Endothelial cell of umbilical vein (primary cell): ENCODE measurements at regions not wholly inside any gene's neighbourhood (a gene's known extent, or its start where the extent isn't known, plus 50 kb on each side); places are given as distances from the start of the nearest gene placed in this dataset.

ENCODE experiments used
- BruUV-seq: library from RNA; stranded (reverse); fragments of 400-500 nt; replicated peaks from 2 replicates; lab custom pipeline; 2021; lab: Mats Ljungman, UMichigan
- CTCF ChIA-PET: fragments of 300-600, 350-600 bp; sonication (Branson Sonifier 250); formaldehyde crosslinking; loops from one replicate; lab custom pipeline; 2021; ENCODE audit warnings: antibody characterized with exemption, inconsistent platforms; lab: Charles Lee
- POLR2A ChIA-PET: fragments of 300-600, 350-600 bp; sonication (Branson Sonifier 250); formaldehyde crosslinking; loops from one replicate; lab custom pipeline; 2021; ENCODE audit warnings: antibody characterized with exemption, inconsistent platforms; lab: Charles Lee
- DNase-seq: peaks from one replicate; pipeline ENCODE4 v3.0.0-alpha.2; 2011; ENCODE audit warnings: low read depth, low spot score
- FAIRE-seq: peaks from 2 replicates; lab custom pipeline; 2011; peaks lifted over from hg19 to GRCh38; lab: Jason Lieb, UNC
- H2AFZ ChIP-seq: 2 replicates; pipeline ENCODE4 v1.6.0; 2012; ENCODE audit warnings: low read depth, low read length, control low read depth, inconsistent platforms
- H3K27ac ChIP-seq: 2 replicates; pipeline ENCODE4 v1.5.1; 2011; ENCODE audit warnings: low read depth, mild to moderate bottlenecking, control low read depth, low read length, moderate library complexity; ENCODE audit not compliant: insufficient read depth
- H3K27me3 ChIP-seq, 2 experiments: 2 replicates each; pipeline versions ENCODE4 v1.6.0 to v1.6.1; 2011; ENCODE audit warnings: low read length in 2 of 2, mixed read lengths in 1 of 2; ENCODE audit not compliant: control insufficient read depth in 2 of 2, insufficient read depth in 2 of 2
- H3K36me3 ChIP-seq, 2 experiments: 2 replicates in 1 of 2; 3 replicates in 1 of 2; pipeline ENCODE4 v1.5.1; 2011; ENCODE audit warnings: low read length in 2 of 2, mild to moderate bottlenecking in 1 of 2, moderate library complexity in 1 of 2; ENCODE audit not compliant: control insufficient read depth in 2 of 2, insufficient read depth in 2 of 2; ENCODE audit errors: extremely low read depth in 1 of 2
- H3K4me1 ChIP-seq: 3 replicates; pipeline ENCODE4 v1.5.1; 2011; ENCODE audit warnings: mild to moderate bottlenecking, low read length; ENCODE audit not compliant: control insufficient read depth, insufficient read depth; ENCODE audit errors: extremely low read depth
- H3K4me2 ChIP-seq: 2 replicates; pipeline ENCODE4 v1.6.1; 2011; ENCODE audit warnings: low read length, control low read depth, mixed read lengths; ENCODE audit not compliant: insufficient read depth
- H3K4me3 ChIP-seq, 3 experiments: fragments of 200-600 bp in 1 of 3; sonication (generic), shearing (Covaris generic) in 1 of 3; replicated peaks in 1 of 3; 2 replicates each; pipeline ENCODE4 v1.5.1; 2011 to 2016; ENCODE audit warnings: control low read depth in 3 of 3, low read length in 3 of 3, mild to moderate bottlenecking in 2 of 3, inconsistent platforms in 1 of 3, low read depth in 1 of 3, moderate library complexity in 1 of 3; ENCODE audit not compliant: insufficient read depth in 1 of 3
- H3K79me2 ChIP-seq: 2 replicates; pipeline ENCODE4 v1.6.0; 2012; ENCODE audit warnings: low read length, inconsistent platforms; ENCODE audit not compliant: control insufficient read depth, insufficient read depth
- H3K9ac ChIP-seq: replicated peaks from 2 replicates; pipeline ENCODE3; 2011; ENCODE audit warnings: low read length, control low read depth; ENCODE audit not compliant: insufficient read depth; ENCODE audit errors: extremely low read depth
- H3K9me1 ChIP-seq: replicated peaks from 3 replicates; pipeline ENCODE4 v1.6.0; 2011; ENCODE audit warnings: mild to moderate bottlenecking, low read length; ENCODE audit not compliant: control insufficient read depth, insufficient read depth; ENCODE audit errors: extremely low read depth
- H3K9me3 ChIP-seq: replicated peaks from 2 replicates; pipeline ENCODE4 v1.5.1; 2012; ENCODE audit warnings: low read length, inconsistent platforms; ENCODE audit not compliant: control insufficient read depth, insufficient read depth
- H4K20me1 ChIP-seq: replicated peaks from 2 replicates; pipeline ENCODE3; 2011; ENCODE audit warnings: mild to moderate bottlenecking, low read length; ENCODE audit not compliant: control insufficient read depth, insufficient read depth; ENCODE audit errors: extremely low read depth
- GATA2 ChIP-seq: IDR thresholded peaks from 2 replicates; pipeline ENCODE4 v1.7.0; 2011; ENCODE audit warnings: low read depth, mild to moderate bottlenecking, moderate library complexity, mixed read lengths, low read length; ENCODE audit not compliant: insufficient read length, insufficient read depth
- MYC ChIP-seq: IDR thresholded peaks from one replicate; pipeline ENCODE4 v1.6.1; 2011; ENCODE audit warnings: mild to moderate bottlenecking, low read depth, low read length
- POLR2A ChIP-seq: IDR thresholded peaks from 2 replicates; pipeline ENCODE4 v1.6.1; 2012; ENCODE audit warnings: low read depth, mild to moderate bottlenecking, control low read depth, low read length
- POLR2AphosphoS5 ChIP-seq: IDR thresholded peaks from 2 replicates; pipeline ENCODE4 v1.6.1; 2012; ENCODE audit warnings: low read depth, mild to moderate bottlenecking, control low read depth, low read length, moderate library complexity; ENCODE audit not compliant: insufficient read depth
- dilution Hi-C: fragments of 300-500 bp; cut with MboI; formaldehyde crosslinking; loops from one replicate; pipeline ENCODE4 v1.15.0; 2019; ENCODE audit warnings: low sequenced_read_pairs; ENCODE audit not compliant: extremely low pct_ligation_motif_present
- intact Hi-C: fragments of 100-400 bp; cut with micrococcal nuclease; formaldehyde crosslinking; loops from one replicate; pipeline ENCODE4 v1.10.0; 2022
- TF ChIP-seq, protein P1 (sequence below): IDR thresholded peaks from 2 replicates; pipeline ENCODE4 v1.6.1; 2011; ENCODE audit not compliant: insufficient read depth, insufficient read length

DNA sequence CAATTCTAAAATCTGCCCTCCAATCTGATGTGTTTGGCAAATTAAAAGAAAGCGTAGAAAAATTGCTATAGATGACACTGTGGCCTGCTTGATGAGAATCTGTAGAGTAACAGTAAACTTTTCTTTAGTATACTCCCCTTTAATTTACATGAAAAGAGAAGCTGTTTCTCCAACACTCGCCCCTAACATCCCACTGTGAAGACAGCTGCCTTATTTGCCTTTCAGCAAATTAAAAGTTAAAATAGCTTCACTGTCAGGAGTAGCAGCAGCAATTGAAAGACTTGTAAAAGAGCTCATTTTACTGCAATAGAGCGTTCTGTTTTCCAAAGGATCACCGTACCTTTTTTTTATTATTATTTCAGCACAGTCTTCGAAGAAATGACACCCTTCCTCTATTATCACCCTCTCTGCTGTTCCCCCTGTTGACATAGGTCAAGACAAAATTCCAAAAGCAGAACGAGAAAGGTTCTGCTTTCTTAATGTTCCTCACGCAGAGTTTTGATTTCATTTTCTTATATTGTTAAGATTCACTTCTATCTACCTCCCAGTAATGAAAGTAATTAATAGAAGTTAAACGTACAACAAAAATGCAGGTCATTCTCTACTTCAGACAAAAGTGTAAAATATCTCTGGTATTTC lies 153.5 kb upstream of the USP15 start:
- dilution Hi-C loops: no loop called here
- CTCF ChIA-PET: interaction anchor here (1.1 kb wide), 1 partner anchor 19 kb away, joined by 3 read pairs; no protein-coding TSS in a partner anchor

DNA sequence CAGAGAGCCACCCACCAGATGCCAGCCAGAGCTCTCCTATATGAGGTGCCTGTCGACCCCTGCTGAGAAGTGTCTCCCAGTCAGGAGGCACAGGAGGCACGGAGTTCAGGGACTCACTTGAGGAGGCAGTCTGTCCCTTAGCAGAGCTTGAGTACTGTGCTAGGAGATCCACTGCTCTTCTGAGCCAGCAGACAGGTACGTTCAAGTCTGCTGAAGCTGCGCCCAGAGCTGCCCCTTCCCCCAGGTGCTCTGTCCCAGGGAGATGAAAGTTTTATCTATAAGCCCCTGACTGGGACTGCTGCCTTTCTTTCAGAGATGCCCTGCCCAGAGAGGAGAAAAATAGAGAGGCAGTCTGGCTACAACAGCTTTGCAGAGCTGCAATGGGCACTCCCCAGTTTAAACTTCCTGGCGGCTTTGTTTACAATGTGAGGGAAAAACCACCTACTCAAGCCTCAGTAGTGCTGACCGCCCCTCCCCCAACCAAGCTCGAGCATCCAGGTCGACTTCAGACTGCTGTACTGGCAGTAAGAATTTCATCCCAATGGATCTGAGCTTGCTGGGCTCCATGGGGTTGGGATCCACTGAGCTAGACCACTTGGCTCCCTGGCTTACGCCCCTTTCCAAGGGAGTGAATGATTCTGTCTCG lies 146.7 kb upstream of the USP15 start:
- no peak overlapping the region for H3K4me2 ChIP-seq
- H2AFZ ChIP-seq: no peak overlapping the region
- H3K9ac ChIP-seq: no peak overlapping the region
- DNase-seq (no peak), FAIRE-seq (no peak)
- ChIA-PET POLR2A (no interaction called here), CTCF (no interaction called here)
- H3K4me1 ChIP-seq: no peaks in the 10 kb centered on the region
- TF ChIP-seq POLR2AphosphoS5: no peak
- TF ChIP-seq, protein P1, sequence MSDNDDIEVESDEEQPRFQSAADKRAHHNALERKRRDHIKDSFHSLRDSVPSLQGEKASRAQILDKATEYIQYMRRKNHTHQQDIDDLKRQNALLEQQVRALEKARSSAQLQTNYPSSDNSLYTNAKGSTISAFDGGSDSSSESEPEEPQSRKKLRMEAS: no peak
- no peak for TF ChIP-seq GATA2
- TF ChIP-seq MYC: no peak
- no peak for TF ChIP-seq POLR2A
- H3K4me3 ChIP-seq: no peak overlapping the region
- no peaks in the 10 kb centered on the region for H3K36me3 ChIP-seq
- dilution Hi-C loops (no loop called here), intact Hi-C loops (no loop called here)
- BruUV-seq: no TSS peak
- peaks cover 0 to 2% of the 10 kb centered on the region in 2 experiments for H3K27me3 ChIP-seq
- no peaks in the 10 kb centered on the region for H3K79me2 ChIP-seq
- H3K9me3 ChIP-seq: no peaks in the 10 kb centered on the region
- H3K9me1 ChIP-seq: no peaks in the 10 kb centered on the region
- H4K20me1 ChIP-seq: no peaks in the 10 kb centered on the region
- H3K27ac ChIP-seq: no peak overlapping the region

More for the DNA sequence above, 153.5 kb upstream of the USP15 start:
- Histone ChIP-seq H2AFZ (no peak overlapping the region), H3K4me1 (no peaks in the 10 kb centered on the region), H3K27ac (no peak overlapping the region), H3K9me3 (no peaks in the 10 kb centered on the region), H3K36me3 (no peaks in the 10 kb centered on the region), H3K79me2 (no peaks in the 10 kb centered on the region), H3K9ac (no peak overlapping the region), H3K9me1 (no peaks in the 10 kb centered on the region), H3K4me3 (no peak overlapping the region), H3K27me3 (no peaks in the 10 kb centered on the region), H3K4me2 (no peak overlapping the region), H4K20me1 (no peaks in the 10 kb centered on the region)
- no peak for DNase-seq
- intact Hi-C loops: no loop called here
- BruUV-seq: no TSS peak
- no peak for FAIRE-seq
- no peak for TF ChIP-seq MYC
- TF ChIP-seq, protein P1: no peak
- no peak for TF ChIP-seq POLR2AphosphoS5
- TF ChIP-seq GATA2: no peak
- POLR2A ChIA-PET: no interaction called here
